ENCODE measurements at regions not wholly inside any gene's neighbourhood (a gene's known extent, or its start where the extent isn't known, plus 50 kb on each side); places are given as distances from the start of the nearest gene placed in this dataset.

- Histone ChIP-seq H3K4me1 (ENCODE audit: insufficient read depth) (no peaks in the 10 kb centered on the region), H3K4me3 (no peak overlapping the region), H3K4me2 (no peak overlapping the region), H3K9me3 (ENCODE audit: low read depth) (no peaks in the 10 kb centered on the region), H3K79me2 (no peaks in the 10 kb centered on the region), H2AFZ (no peak overlapping the region), H3K27me3 (peaks cover 4% of the 10 kb centered on the region), H3K36me3 (replicated peaks; ENCODE audit: insufficient read depth, low read depth) (no peaks in the 10 kb centered on the region), H3K9me2 (replicated peaks; ENCODE audit: insufficient read depth) (no peaks in the 10 kb centered on the region), H3K27ac (no peak overlapping the region), H4K20me1 (ENCODE audit: insufficient read depth, poor library complexity, severe bottlenecking) (no peaks in the 10 kb centered on the region)
- no peak for DNase-seq (ENCODE audit: low spot score)
- 100% methylated on average over 2 of the region's 2 CpGs for WGBS (ENCODE audit: low lambda C conversion rate, missing lambda C conversion rate)
- no peak for TF ChIP-seq EZH2phosphoT487 (IDR thresholded peaks at IDR 0.05; ENCODE audit: low read depth, severe bottlenecking, unreplicated experiment)
- no peak for TF ChIP-seq CTCF (IDR thresholded peaks at IDR 0.05; ENCODE audit: poor library complexity)
- TF ChIP-seq EZH2 (IDR thresholded peaks at IDR 0.05; ENCODE audit: borderline replicate concordance) = no peak
These were observed 499.7 kb downstream of the COG6 start for GRCh38 chr13:40155201-40155600.

- Histone ChIP-seq H3K4me2 (no peak overlapping the region), H2AFZ (no peak overlapping the region), H3K27ac (no peak overlapping the region), H3K4me3 (no peak overlapping the region), H3K36me3 (replicated peaks; ENCODE audit: insufficient read depth, low read depth) (no peaks in the 10 kb centered on the region), H3K9me3 (ENCODE audit: low read depth) (no peaks in the 10 kb centered on the region), H3K27me3 (peaks cover 4% of the 10 kb centered on the region), H4K20me1 (ENCODE audit: insufficient read depth, poor library complexity, severe bottlenecking) (no peaks in the 10 kb centered on the region), H3K79me2 (no peaks in the 10 kb centered on the region), H3K4me1 (ENCODE audit: insufficient read depth) (no peaks in the 10 kb centered on the region), H3K9me2 (replicated peaks; ENCODE audit: insufficient read depth) (no peaks in the 10 kb centered on the region)
- 87% methylated on average over 1 of the region's 1 CpG for WGBS (ENCODE audit: low lambda C conversion rate, missing lambda C conversion rate)
- no peak for TF ChIP-seq EZH2phosphoT487 (IDR thresholded peaks at IDR 0.05; ENCODE audit: low read depth, severe bottlenecking, unreplicated experiment)
- TF ChIP-seq CTCF (IDR thresholded peaks at IDR 0.05; ENCODE audit: poor library complexity) = no peak
- TF ChIP-seq EZH2 (IDR thresholded peaks at IDR 0.05; ENCODE audit: borderline replicate concordance) = no peak
- no peak for DNase-seq (ENCODE audit: low spot score)
These were observed 502.8 kb downstream of the COG6 start for GRCh38 chr13:40158218-40158617.

GRCh38 chr13:40158757-40159156 lies 503.3 kb downstream of the COG6 start:
- no peak for TF ChIP-seq CTCF (IDR thresholded peaks at IDR 0.05; ENCODE audit: poor library complexity)
- no peak for TF ChIP-seq EZH2 (IDR thresholded peaks at IDR 0.05; ENCODE audit: borderline replicate concordance)
- TF ChIP-seq EZH2phosphoT487 (IDR thresholded peaks at IDR 0.05; ENCODE audit: low read depth, severe bottlenecking, unreplicated experiment) = no peak
- 87% methylated on average over 4 of the region's 4 CpGs for WGBS (ENCODE audit: low lambda C conversion rate, missing lambda C conversion rate)
- Histone ChIP-seq H4K20me1 (ENCODE audit: insufficient read depth, poor library complexity, severe bottlenecking) (no peaks in the 10 kb centered on the region), H3K9me3 (ENCODE audit: low read depth) (no peaks in the 10 kb centered on the region), H2AFZ (no peak overlapping the region), H3K27ac (no peak overlapping the region), H3K36me3 (replicated peaks; ENCODE audit: insufficient read depth, low read depth) (no peaks in the 10 kb centered on the region), H3K9me2 (replicated peaks; ENCODE audit: insufficient read depth) (no peaks in the 10 kb centered on the region), H3K27me3 (peaks cover 4% of the 10 kb centered on the region), H3K79me2 (no peaks in the 10 kb centered on the region), H3K4me2 (no peak overlapping the region), H3K4me1 (ENCODE audit: insufficient read depth) (peaks cover 2% of the 10 kb centered on the region), H3K4me3 (no peak overlapping the region)
- no peak for DNase-seq (ENCODE audit: low spot score)

GRCh38 chr13:40159736-40160135 lies 504.3 kb downstream of the COG6 start:
- Histone ChIP-seq H3K79me2 (no peaks in the 10 kb centered on the region), H3K9me3 (ENCODE audit: low read depth) (no peaks in the 10 kb centered on the region), H2AFZ (no peak overlapping the region), H3K4me1 (ENCODE audit: insufficient read depth) (peaks cover 4% of the 10 kb centered on the region), H4K20me1 (ENCODE audit: insufficient read depth, poor library complexity, severe bottlenecking) (no peaks in the 10 kb centered on the region), H3K27ac (no peak overlapping the region), H3K4me3 (no peak overlapping the region), H3K9me2 (replicated peaks; ENCODE audit: insufficient read depth) (no peaks in the 10 kb centered on the region), H3K27me3 (peaks cover 4% of the 10 kb centered on the region), H3K36me3 (replicated peaks; ENCODE audit: insufficient read depth, low read depth) (no peaks in the 10 kb centered on the region), H3K4me2 (no peak overlapping the region)
- TF ChIP-seq EZH2phosphoT487 (IDR thresholded peaks at IDR 0.05; ENCODE audit: low read depth, severe bottlenecking, unreplicated experiment) (no peak), EZH2 (IDR thresholded peaks at IDR 0.05; ENCODE audit: borderline replicate concordance) (no peak), CTCF (IDR thresholded peaks at IDR 0.05; ENCODE audit: poor library complexity) (no peak)
- WGBS (ENCODE audit: low lambda C conversion rate, missing lambda C conversion rate) = 83% methylated on average over 4 of the region's 4 CpGs
- DNase-seq (ENCODE audit: low spot score) = no peak
